K562 (cell line): ENCODE measurements at regions not wholly inside any gene's neighbourhood (a gene's known extent, or its start where the extent isn't known, plus 50 kb on each side); places are given as distances from the start of the nearest gene placed in this dataset.

Experiments
- CBFA2T2 ChIP-seq: fragments of 450-650 bp; conservative IDR thresholded peaks from 2 replicates; pipeline ENCODE4 v1.6.1; 2017; ENCODE audit warnings: mild to moderate bottlenecking
- FOXA3 ChIP-seq, 2 experiments: fragments of 450-650 bp in 1 of 2; sonication (generic) in 1 of 2; formaldehyde crosslinking; IDR thresholded peaks in 1 of 2; conservative IDR thresholded peaks in 1 of 2; 2 replicates each; pipeline versions ENCODE4 v1.4.0 to v1.8.0; 2020 to 2022; ENCODE audit warnings: mild to moderate bottlenecking in 2 of 2, missing genetic modification reagents in 1 of 2
- KAT7 ChIP-seq: sonication (generic); formaldehyde crosslinking; IDR thresholded peaks from 2 replicates; pipeline ENCODE4 v1.8.0; 2022; ENCODE audit warnings: missing genetic modification reagents, mild to moderate bottlenecking, borderline replicate concordance
- MEIS2 ChIP-seq: fragments of 450-650 bp; IDR thresholded peaks from 2 replicates; pipeline ENCODE4 v1.6.1; 2014; ENCODE audit warnings: mild to moderate bottlenecking; ENCODE audit not compliant: partially characterized antibody
- NCOR1 ChIP-seq: fragments of 450-650 bp; IDR thresholded peaks from 2 replicates; pipeline ENCODE4 v1.6.1; 2016; ENCODE audit warnings: mild to moderate bottlenecking, moderate library complexity
- NFRKB ChIP-seq: fragments of 450-650 bp; IDR thresholded peaks from 2 replicates; pipeline ENCODE4 v1.6.1; 2016; ENCODE audit warnings: low read depth
- NR2C1 ChIP-seq, 2 experiments: fragments of 450-650 bp; IDR thresholded peaks; 2 replicates each; pipeline ENCODE4 v1.6.1; 2017; ENCODE audit warnings: mild to moderate bottlenecking in 2 of 2, antibody characterized with exemption in 1 of 2, inconsistent platforms in 1 of 2, missing compliant biosample characterization in 1 of 2, missing genetic modification characterization in 1 of 2
- TCF3 ChIP-seq: sonication (generic); formaldehyde crosslinking; IDR thresholded peaks from 2 replicates; pipeline ENCODE4 v1.4.0; 2020; ENCODE audit warnings: mild to moderate bottlenecking, missing genetic modification reagents
- ZNF436 ChIP-seq: fragments of 250-450, 450-650 bp; sonication (Bioruptor Pico); formaldehyde crosslinking; IDR thresholded peaks from 2 replicates; pipeline ENCODE4 v1.7.0; 2020; ENCODE audit warnings: mild to moderate bottlenecking
- TF ChIP-seq, protein P1 (sequence below): fragments of 450-650 bp; formaldehyde crosslinking; conservative IDR thresholded peaks from 2 replicates; pipeline ENCODE4 v1.4.0; 2022; ENCODE audit warnings: mild to moderate bottlenecking, missing genetic modification characterization
- TF ChIP-seq, protein P2 (sequence below): sonication (generic); formaldehyde crosslinking; IDR thresholded peaks from 2 replicates; pipeline ENCODE4 v1.8.1; 2023; ENCODE audit warnings: mild to moderate bottlenecking, missing genetic modification reagents
- TF ChIP-seq, protein P3 (sequence below), 2 experiments: fragments of 450-650 bp in 1 of 2; IDR thresholded peaks; 2 replicates each; pipeline ENCODE4 v1.6.1; 2011 to 2017; ENCODE audit warnings: low read depth in 2 of 2, antibody characterized with exemption in 1 of 2, borderline replicate concordance in 1 of 2, low read length in 1 of 2, mild to moderate bottlenecking in 1 of 2, mixed read lengths in 1 of 2; ENCODE audit not compliant: control insufficient read depth in 1 of 2

DNA sequence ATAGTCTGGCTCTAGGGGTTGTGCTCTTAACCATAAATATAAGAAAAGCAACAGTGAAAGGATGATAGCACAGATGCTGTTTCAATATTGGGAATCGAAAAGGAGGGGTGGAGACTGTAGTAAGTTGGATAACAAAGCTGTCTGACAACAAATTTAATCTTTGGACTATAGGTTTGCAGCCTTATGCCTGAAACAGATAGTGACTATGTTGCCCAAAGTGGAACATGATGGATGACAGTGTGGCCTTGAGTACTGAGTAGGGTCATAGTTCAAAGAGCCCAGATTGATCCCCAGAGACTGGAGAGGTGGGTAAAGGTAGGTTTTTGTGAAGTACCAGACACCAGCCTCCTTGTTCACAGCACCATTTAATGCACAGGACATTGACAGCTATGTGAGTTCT, 144.0 kb upstream of the PALMD start (continued):
- TF ChIP-seq, protein P1, sequence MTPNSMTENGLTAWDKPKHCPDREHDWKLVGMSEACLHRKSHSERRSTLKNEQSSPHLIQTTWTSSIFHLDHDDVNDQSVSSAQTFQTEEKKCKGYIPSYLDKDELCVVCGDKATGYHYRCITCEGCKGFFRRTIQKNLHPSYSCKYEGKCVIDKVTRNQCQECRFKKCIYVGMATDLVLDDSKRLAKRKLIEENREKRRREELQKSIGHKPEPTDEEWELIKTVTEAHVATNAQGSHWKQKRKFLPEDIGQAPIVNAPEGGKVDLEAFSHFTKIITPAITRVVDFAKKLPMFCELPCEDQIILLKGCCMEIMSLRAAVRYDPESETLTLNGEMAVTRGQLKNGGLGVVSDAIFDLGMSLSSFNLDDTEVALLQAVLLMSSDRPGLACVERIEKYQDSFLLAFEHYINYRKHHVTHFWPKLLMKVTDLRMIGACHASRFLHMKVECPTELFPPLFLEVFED (CRISPR knock-in tag), result no peak
- TF ChIP-seq, protein P2, sequence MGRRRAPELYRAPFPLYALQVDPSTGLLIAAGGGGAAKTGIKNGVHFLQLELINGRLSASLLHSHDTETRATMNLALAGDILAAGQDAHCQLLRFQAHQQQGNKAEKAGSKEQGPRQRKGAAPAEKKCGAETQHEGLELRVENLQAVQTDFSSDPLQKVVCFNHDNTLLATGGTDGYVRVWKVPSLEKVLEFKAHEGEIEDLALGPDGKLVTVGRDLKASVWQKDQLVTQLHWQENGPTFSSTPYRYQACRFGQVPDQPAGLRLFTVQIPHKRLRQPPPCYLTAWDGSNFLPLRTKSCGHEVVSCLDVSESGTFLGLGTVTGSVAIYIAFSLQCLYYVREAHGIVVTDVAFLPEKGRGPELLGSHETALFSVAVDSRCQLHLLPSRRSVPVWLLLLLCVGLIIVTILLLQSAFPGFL (CRISPR knock-in tag), result no peak
- no peak for TF ChIP-seq KAT7 (CRISPR knock-in tag)
- peak; percentile 76 for TF ChIP-seq TCF3 (CRISPR knock-in tag)
- TF ChIP-seq, protein P3, sequence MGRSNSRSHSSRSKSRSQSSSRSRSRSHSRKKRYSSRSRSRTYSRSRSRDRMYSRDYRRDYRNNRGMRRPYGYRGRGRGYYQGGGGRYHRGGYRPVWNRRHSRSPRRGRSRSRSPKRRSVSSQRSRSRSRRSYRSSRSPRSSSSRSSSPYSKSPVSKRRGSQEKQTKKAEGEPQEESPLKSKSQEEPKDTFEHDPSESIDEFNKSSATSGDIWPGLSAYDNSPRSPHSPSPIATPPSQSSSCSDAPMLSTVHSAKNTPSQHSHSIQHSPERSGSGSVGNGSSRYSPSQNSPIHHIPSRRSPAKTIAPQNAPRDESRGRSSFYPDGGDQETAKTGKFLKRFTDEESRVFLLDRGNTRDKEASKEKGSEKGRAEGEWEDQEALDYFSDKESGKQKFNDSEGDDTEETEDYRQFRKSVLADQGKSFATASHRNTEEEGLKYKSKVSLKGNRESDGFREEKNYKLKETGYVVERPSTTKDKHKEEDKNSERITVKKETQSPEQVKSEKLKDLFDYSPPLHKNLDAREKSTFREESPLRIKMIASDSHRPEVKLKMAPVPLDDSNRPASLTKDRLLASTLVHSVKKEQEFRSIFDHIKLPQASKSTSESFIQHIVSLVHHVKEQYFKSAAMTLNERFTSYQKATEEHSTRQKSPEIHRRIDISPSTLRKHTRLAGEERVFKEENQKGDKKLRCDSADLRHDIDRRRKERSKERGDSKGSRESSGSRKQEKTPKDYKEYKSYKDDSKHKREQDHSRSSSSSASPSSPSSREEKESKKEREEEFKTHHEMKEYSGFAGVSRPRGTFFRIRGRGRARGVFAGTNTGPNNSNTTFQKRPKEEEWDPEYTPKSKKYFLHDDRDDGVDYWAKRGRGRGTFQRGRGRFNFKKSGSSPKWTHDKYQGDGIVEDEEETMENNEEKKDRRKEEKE (IDR thresholded peaks at IDR 0.05; ENCODE audit: borderline replicate concordance in 1 of 2, control insufficient read depth in 1 of 2, low read depth in 2 of 2, low read length in 1 of 2), result no peak
- no peak for TF ChIP-seq NFRKB
- peak; percentile 69 for TF ChIP-seq MEIS2
- 0 out of 2 replicates have a peak, but pooled peaks have one; percentile 16 for TF ChIP-seq CBFA2T2
- 0 out of 2 replicates have a peak, but pooled peaks have one; percentile 17 for TF ChIP-seq NCOR1
- no peak for TF ChIP-seq FOXA3 (CRISPR knock-in tag; conservative IDR thresholded peaks at IDR 0.05 in 1 of 2, IDR thresholded peaks at IDR 0.05 in 1 of 2)
- peak; percentile 47; the same call in 1 of the 2 replicates for TF ChIP-seq NR2C1 (IDR thresholded peaks at IDR 0.05)
- peak; percentile 73 for TF ChIP-seq NR2C1 (tag; IDR thresholded peaks at IDR 0.05)
- TF ChIP-seq ZNF436, result no peak
